Lower leg skin (tissue), 3 donors: ENCODE measurements at regions not wholly inside any gene's neighbourhood (a gene's known extent, or its start where the extent isn't known, plus 50 kb on each side); places are given as distances from the start of the nearest gene placed in this dataset.

Experiments
- CTCF ChIP-seq, 3 donors: fragments of 450-650 bp; IDR thresholded peaks; one replicate each; pipeline ENCODE4 v1.5.1; 2016; ENCODE audit warnings: antibody characterized with exemption in 3 of 3, mild to moderate bottlenecking in 3 of 3, moderate library complexity in 2 of 3
- POLR2A ChIP-seq, 2 donors: fragments of 450-650 bp; IDR thresholded peaks; one replicate each; pipeline ENCODE4 v1.6.1; 2016 to 2017; ENCODE audit warnings: antibody characterized with exemption in 2 of 2, mild to moderate bottlenecking in 1 of 2, moderate library complexity in 1 of 2

- TF ChIP-seq POLR2A (IDR thresholded peaks at IDR 0.05) (no peak), CTCF (IDR thresholded peaks at IDR 0.05) (no peak)
These were observed 342.0 kb downstream of the HRH4 start for GRCh38 chr18:24802456-24802855.
